AG04450 (cell line): ENCODE measurements at regions not wholly inside any gene's neighbourhood (a gene's known extent, or its start where the extent isn't known, plus 50 kb on each side); places are given as distances from the start of the nearest gene placed in this dataset.

ENCODE experiments used
- CTCF ChIA-PET: fragments of 300-600, 350-600 bp; formaldehyde crosslinking; extraction: SDS; loops from one replicate; lab custom pipeline; 2022; ENCODE audit warnings: antibody characterized with exemption, inconsistent platforms; lab: Charles Lee
- POLR2A ChIA-PET: fragments of 350-600 bp; formaldehyde crosslinking; extraction: SDS; loops from one replicate; lab custom pipeline; 2021; ENCODE audit warnings: antibody characterized with exemption, inconsistent platforms; lab: Yijun Ruan, JAX
- DNase-seq: peaks from one replicate; pipeline ENCODE4 v3.0.0-alpha.2; 2011; ENCODE audit warnings: low read depth, low spot score
- H3K27ac ChIP-seq: one replicate; pipeline ENCODE4 v1.5.1; 2012; ENCODE audit warnings: low read depth, low read length, control low read depth
- H3K27me3 ChIP-seq: one replicate; pipeline ENCODE4 v1.6.0; 2012; ENCODE audit warnings: low read length; ENCODE audit not compliant: control insufficient read depth, insufficient read depth
- H3K4me3 ChIP-seq: 2 replicates; pipeline ENCODE4 v1.5.1; 2011; ENCODE audit warnings: mild to moderate bottlenecking, low read depth, low read length, control low read depth
- H3K9me3 ChIP-seq: 2 replicates; pipeline ENCODE4 v1.5.1; 2012; ENCODE audit warnings: low read length; ENCODE audit not compliant: control insufficient read depth, insufficient read depth
- CTCF ChIP-seq: IDR thresholded peaks from 2 replicates; pipeline ENCODE4 v1.5.1; 2011; ENCODE audit warnings: low read depth, low read length, control low read depth, inconsistent platforms

DNA sequence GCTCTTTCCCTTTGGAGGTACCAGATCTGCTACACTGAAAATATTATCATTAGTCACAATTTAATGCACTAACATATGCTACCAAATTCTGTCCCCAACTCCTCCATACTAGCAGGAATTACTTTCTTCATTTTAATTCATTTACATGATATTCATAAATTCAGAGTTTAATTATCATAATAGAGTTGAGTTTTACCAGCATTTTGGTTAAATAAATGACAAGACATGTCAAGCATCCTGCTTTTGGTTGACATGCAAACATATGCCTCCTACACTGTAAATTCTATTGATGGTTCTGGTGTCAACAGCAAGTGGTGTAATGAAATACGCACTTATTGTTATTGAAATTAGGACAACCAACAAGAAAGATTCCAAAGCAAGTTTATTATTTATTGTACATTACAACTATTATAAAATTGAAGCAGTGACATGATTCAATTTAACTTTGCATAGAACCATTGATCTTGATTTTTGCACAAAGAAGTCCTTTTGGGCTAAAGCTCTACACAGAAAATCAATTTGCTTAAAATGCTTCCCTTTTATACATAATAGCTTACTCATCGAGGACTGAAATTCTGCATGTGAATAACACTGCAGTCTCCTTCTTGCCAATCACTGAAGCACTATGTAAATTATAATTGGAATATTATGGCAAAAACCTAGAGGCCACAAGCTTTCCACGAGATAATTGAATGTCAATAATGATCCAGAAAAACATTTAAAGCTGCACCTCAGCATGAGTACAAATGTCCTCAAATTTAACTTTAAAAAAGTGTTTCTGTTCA, 728.6 kb upstream of the ADGRL2 start:
- TF ChIP-seq CTCF: no peak
- CTCF ChIA-PET: no interaction called here
- no peaks in the 10 kb centered on the region for H3K27me3 ChIP-seq
- no peak for DNase-seq
- H3K4me3 ChIP-seq: no peak overlapping the region
- no peak overlapping the region for H3K27ac ChIP-seq
- POLR2A ChIA-PET: no interaction called here
- no peaks in the 10 kb centered on the region for H3K9me3 ChIP-seq

GRCh38 chr1:81071072-81071858, 729.5 kb upstream of the ADGRL2 start:
- no peak overlapping the region for H3K4me3 ChIP-seq
- H3K27ac ChIP-seq: no peak overlapping the region
- POLR2A ChIA-PET: no interaction called here
- CTCF ChIA-PET: no interaction called here
- no peak for TF ChIP-seq CTCF
- no peak for DNase-seq
- no peaks in the 10 kb centered on the region for H3K27me3 ChIP-seq
- no peaks in the 10 kb centered on the region for H3K9me3 ChIP-seq

DNA sequence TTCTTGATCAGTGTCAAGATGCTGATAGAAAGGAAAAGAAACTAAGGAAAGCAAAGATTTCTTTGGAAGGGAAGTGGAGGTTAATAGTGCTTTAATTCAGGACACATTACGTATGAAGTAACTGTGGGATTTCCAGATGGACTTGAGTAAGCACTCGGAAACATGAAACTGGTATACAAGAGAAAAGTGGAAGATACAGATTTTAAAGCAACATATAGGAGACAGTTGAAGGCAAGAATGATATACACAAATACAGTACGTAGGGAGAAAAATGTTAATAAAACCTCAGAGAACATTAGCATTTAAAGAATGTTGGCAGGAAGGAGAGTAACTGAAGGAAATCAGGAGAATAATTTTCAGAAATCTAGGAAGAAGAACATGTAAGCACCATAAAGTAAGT, 730.9 kb upstream of the ADGRL2 start:
- ChIA-PET POLR2A (no interaction called here), CTCF (no interaction called here)
- no peak for DNase-seq
- no peak overlapping the region for H3K27ac ChIP-seq
- no peaks in the 10 kb centered on the region for H3K27me3 ChIP-seq
- no peak overlapping the region for H3K4me3 ChIP-seq
- no peak for TF ChIP-seq CTCF
- no peaks in the 10 kb centered on the region for H3K9me3 ChIP-seq

- TF ChIP-seq CTCF: no peak
- POLR2A ChIA-PET: no interaction called here
- Histone ChIP-seq H3K9me3 (no peaks in the 10 kb centered on the region), H3K27me3 (no peaks in the 10 kb centered on the region), H3K27ac (no peak overlapping the region), H3K4me3 (no peak overlapping the region)
- CTCF ChIA-PET: interaction anchor here (0.6 kb wide), 1 partner anchor 47 kb away, joined by 3 read pairs; no protein-coding TSS in a partner anchor
- no peak for DNase-seq
Observed at GRCh38 chr1:81068726-81069125, 732.0 kb upstream of the ADGRL2 start.

DNA sequence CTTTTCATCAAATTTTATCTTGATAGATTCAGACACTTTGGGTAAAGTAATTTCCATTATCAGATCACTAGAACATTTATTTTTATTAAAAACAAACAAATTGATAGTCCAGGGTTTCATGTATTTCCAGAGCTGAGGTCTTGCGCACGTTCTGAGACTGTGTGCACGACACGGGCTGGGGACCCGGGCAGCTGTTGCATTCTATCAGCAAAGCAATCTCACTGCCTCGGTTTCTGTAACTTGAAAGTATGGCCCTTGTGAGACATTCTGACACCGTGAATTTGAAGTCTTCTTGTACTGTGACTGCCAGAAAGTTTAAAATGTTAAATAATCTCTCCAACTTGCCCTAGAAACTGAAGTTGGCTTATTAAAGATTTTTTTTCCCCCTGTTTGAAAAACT, 746.9 kb upstream of the ADGRL2 start:
- Histone ChIP-seq H3K4me3 (no peak overlapping the region), H3K27ac (no peak overlapping the region), H3K27me3 (no peaks in the 10 kb centered on the region), H3K9me3 (no peaks in the 10 kb centered on the region)
- TF ChIP-seq CTCF: no peak
- ChIA-PET POLR2A (no interaction called here), CTCF (no interaction called here)
- no peak for DNase-seq
